ENCODE measurements at regions not wholly inside any gene's neighbourhood (a gene's known extent, or its start where the extent isn't known, plus 50 kb on each side); places are given as distances from the start of the nearest gene placed in this dataset.

- no peak for TF ChIP-seq CTCF (conservative IDR thresholded peaks at IDR 0.05)
- no peak for TF ChIP-seq ZFX (IDR thresholded peaks at IDR 0.05)
Observed at GRCh38 chr13:83311886-83312577, 570.2 kb downstream of the SLITRK1 start.
